ENCODE measurements at regions not wholly inside any gene's neighbourhood (a gene's known extent, or its start where the extent isn't known, plus 50 kb on each side); places are given as distances from the start of the nearest gene placed in this dataset.

DNA sequence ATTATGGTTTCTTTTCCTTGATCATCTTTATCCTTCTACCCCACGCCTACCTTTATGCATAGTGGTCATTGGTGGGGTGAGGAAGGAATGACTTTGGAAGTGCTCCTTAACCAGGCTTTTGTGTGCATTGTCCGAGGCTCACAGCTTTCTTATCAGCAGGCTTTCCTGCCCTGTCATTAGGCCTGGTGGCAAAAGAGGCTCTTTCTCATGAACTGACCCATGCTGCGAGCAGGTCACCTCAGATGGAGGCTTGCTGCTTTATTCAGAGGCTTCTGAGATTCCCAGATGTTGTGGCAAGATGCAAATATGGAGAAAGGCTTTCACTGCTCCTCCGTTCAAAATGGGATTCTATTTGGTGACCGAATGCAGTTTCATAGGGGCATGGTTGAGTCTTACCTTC is 57.4 kb upstream of the DMRTA1 start:
- TF ChIP-seq, protein P1, sequence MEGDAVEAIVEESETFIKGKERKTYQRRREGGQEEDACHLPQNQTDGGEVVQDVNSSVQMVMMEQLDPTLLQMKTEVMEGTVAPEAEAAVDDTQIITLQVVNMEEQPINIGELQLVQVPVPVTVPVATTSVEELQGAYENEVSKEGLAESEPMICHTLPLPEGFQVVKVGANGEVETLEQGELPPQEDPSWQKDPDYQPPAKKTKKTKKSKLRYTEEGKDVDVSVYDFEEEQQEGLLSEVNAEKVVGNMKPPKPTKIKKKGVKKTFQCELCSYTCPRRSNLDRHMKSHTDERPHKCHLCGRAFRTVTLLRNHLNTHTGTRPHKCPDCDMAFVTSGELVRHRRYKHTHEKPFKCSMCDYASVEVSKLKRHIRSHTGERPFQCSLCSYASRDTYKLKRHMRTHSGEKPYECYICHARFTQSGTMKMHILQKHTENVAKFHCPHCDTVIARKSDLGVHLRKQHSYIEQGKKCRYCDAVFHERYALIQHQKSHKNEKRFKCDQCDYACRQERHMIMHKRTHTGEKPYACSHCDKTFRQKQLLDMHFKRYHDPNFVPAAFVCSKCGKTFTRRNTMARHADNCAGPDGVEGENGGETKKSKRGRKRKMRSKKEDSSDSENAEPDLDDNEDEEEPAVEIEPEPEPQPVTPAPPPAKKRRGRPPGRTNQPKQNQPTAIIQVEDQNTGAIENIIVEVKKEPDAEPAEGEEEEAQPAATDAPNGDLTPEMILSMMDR (IDR thresholded peaks at IDR 0.05; ENCODE audit: insufficient read depth, low read depth, low read length) = no peak
- no peak for TF ChIP-seq EZH2 (IDR thresholded peaks at IDR 0.05; ENCODE audit: insufficient read depth, low read length)

All from astrocyte (in vitro differentiated cells and primary cell).